ENCODE measurements at regions not wholly inside any gene's neighbourhood (a gene's known extent, or its start where the extent isn't known, plus 50 kb on each side); places are given as distances from the start of the nearest gene placed in this dataset.

DNA sequence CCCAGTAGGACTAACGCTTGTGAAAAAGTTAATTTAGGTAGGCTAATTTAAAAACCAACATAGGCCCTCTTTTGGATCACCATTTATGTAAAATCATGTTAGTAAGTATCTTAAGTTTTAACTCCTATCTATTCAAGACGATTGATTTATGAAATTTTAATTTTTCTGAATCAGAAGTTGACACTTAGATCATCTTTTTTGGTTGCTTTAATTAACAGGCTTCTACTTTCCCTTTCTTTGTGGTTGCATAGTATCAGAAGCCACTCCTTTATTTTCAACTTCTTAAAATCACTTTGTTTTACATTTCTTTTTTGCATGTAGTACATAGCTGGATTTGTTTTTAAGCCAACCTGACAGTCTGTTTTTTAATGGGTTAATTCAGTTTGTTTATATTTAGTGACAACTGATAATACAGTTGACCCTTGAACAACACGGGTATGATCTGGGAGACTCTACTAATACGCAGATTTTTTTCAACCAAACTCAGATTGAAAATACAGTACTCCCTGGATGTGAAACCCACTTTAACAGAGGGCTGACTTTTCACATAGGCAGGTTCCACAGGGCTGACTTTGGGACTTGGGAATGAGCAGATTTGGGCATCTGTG is 69.7 kb upstream of the SYPL1 start:
- TF ChIP-seq EP300 (IDR thresholded peaks at IDR 0.05) (no peak), CTCF (IDR thresholded peaks at IDR 0.05) (no peak), POLR2A (IDR thresholded peaks at IDR 0.05) (no peak)
